ENCODE measurements at regions not wholly inside any gene's neighbourhood (a gene's known extent, or its start where the extent isn't known, plus 50 kb on each side); places are given as distances from the start of the nearest gene placed in this dataset.

DNA sequence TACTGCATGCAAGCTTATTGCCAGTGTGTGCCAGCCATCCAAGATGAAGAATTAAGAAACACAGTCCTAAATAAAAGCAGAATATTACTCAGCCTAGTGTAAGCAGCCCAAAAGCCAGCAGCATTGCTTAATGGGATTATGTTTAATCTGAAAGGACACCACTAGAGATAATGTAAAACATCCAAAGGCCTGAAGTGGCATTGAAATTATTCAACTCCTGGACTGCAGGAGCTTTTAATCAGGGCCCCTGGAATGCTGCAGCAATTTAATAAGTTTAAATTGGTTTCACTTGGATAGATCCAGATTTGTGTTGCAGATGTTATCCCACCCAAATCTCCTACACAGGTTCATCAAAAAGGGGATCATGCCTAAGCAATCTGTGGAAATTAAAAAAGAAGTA lies 193.0 kb downstream of the C12orf50 start:
- no peak for DNase-seq (ENCODE audit: low spot score)

DNA sequence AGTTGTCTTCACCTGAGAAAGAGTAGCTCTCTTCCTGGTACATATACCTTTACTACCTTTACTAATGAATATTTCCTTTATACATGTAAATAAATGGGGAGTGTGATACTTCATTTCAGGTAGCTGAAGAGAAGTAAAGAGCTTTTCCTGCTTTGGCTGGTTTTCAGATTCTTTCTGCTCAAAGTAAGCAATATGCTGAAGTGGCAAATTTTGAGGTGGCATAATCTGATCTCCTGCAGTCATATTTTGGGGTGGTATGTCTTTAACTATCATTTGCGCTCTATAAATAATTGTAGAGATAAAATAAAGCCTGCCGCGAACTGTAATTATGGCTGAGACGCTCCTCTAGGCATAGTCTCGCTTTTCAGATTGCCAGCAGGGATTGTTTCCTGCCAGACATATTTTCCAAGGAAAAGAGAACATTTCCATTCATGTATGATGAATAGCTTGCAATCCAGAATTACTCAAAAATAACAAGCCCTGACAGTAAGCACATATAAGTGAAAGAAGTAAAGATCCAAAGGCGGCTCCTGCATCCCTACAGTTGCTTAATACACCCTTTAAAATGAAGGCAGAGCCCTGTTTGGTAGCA lies 200.7 kb downstream of the C12orf50 start:
- DNase-seq (ENCODE audit: low spot score) = no peak

DNA sequence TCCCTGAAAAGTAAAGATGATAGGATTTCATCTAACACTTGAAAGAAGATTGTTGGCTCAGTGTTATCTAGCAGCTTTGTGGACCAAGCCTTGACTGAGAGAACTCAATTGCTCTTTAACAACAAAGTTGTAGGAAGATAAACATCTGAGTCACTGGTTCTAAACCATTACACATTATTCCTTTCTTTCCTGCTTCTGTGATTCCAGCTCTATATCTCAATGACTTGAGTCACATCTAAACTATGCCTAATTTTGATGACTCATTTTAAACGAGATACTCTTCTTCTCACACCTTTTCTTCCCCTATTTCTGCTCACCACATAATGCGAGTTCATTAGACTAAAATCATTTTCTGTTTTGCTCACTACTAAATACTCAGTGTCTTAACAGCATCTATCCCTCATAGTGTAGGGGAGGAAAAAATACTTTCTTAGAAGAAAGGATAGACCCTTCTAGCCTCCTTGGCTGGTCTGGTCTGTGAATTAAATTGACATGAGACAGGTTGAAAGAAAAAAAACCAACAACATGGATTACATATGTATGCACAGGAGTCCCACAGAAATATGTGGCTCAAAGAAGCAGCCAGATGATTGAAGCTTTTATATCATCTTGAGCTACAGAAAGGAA lies 201.4 kb downstream of the C12orf50 start:
- no peak for DNase-seq (ENCODE audit: low spot score)

DNA sequence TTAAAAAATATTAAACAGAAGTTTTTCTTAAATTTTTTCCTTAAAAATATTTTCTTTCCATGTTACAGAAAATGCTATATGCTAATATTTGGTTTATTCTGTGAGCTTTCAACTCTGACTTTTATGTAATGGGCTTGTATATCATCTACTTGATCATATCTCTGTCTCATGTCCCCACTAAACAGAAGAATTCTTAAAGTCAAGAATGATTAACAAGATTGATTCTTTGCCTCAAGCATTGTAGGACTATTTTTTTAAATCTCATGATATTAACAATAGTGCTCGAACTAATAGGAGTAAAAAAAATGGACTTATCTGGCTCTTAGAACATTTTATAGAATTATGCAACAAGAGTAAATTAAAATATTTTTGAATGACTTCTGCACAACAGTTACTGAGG lies 206.3 kb downstream of the C12orf50 start:
- DNase-seq (ENCODE audit: low spot score) = no peak

DNA sequence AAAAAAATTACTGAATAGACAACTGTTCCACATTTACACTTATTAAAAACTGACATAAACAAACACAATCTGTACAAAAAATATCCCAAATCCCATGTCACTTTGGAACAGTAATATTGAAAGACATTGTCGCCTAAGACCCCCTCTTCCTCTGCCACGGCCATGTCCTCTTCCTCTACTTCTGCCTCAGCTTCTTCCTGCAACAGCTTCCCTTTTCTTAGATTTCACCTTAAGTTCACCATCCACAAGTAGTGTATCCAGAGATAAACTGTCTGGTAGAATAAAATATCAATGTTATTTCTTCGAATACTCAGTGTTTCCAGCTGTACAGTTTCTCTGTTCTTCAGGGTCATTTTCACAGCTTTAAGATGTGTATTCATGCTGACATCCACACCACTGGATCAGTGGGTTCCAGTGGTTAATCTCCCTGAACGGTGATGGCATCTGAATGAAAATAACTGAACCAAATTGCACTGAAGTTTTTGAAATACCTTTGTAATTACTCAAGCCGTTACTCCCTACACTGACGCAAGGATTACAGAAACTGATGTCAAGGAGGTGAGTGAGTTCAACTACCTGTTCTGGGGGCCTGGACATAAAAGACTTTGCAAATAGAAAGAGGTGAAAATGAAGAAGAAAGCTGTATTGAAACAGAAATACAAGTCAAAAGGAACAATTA lies 208.5 kb downstream of the C12orf50 start:
- no peak for DNase-seq (ENCODE audit: low spot score)

DNA sequence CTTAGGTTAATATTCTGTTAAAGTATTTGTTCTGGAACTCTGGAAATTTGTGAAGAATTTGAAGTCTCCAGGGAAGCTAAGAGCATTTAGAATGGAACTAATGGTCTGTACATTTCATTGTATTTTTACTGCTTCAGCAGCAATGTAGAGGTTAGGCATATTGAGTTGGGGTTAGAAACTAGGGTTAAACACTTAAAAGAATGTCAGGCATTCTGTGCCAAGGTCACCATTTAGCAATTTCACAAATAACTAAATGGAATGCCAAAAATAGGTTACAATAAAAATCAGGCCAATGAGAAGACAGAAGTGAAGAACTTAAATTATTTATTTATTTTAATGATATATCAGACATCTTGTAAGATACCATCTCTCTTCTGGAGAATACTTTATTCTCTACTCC lies 210.8 kb downstream of the C12orf50 start:
- no peak for DNase-seq (ENCODE audit: low spot score)

DNA sequence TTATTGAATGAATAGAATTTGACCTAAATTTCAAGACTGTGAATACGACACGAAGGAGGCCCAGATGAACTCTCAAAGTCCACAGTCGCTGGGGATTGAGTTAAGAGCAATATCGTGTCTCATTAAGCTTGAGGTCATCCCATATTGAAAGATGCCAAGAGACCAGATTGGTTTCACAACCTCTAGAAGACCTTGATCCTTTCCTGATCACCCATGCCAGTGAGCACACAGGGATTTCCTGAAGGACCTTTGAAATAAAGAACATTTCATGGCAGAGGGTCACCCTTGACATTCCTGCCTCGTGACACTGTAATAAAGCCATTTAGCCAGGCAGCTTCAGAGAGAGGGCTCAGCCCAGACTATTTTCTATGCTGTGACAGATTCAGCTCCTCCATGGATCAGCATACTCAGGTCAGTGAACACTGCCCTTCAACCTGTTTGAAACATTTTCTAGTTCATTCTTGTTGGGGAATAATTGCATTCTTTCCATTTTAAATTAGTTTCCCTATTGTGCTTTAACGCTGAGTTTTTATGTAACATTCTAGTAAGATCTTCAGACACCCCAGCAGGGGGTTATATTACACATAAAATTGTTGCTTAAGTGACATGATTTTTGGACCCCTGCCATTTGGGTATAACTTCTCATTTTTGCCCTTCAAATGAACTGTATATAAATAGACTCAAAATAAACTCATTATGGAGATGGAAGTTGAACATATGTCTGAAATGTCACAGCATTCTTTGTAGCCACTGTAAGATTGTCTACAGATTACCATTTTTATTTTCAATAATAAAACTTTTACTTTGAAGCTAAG lies 213.2 kb downstream of the C12orf50 start:
- no peak for DNase-seq (ENCODE audit: low spot score)

DNA sequence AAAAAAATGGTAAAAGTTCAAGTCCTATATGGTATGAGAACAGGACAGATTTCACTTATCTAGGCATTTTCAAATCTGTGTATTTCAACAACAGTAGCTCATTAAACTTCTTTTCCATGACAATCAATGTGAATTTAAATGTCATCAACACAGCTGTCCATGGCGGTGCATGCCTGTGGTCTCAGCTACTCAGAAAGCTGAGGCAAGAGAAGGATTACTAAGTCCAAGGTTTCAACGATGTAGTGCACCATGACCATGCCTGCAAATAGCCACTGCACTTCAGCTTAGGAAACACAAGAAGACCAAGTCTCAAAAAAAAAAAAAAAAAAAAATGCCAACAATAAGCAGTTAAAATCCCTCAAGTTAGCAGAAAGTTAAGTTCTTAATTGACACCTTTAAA lies 214.6 kb downstream of the C12orf50 start:
- DNase-seq (ENCODE audit: low spot score) = no peak

DNA sequence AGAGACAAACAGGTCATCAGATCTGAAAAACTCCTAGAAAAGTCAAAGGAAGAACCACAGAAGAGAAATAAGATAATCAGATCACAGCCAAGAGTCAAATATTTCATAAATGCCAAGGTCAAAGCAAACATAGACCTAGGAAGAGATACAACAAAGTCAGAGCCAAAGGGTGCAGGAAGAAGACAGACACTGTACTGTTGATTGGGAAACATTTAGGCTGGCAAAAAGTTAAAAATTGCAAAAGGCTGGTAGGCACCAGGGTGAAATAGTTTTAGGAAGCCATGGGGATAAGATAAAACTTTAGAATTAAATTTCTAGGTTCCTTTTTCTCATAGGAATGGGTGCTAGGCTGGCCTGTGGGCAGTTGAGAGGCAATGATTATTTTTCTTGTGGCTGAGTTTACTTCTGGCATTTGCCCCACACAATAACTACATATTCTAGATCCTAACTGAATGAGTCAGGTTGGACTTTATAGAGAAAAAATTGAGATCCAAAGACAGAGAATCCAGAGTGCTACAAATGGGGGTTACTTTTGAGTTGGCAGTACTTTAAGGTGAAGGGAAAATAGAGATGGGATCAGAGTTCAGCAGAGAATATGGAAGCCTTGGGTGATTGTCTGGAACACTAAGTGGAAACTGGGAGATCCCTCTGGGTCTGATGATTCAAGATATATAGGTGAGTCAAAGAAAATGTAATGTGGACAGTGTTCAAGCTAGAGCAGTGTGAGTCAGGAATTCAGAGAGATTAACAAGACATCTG lies 215.5 kb downstream of the C12orf50 start:
- DNase-seq (ENCODE audit: low spot score) = no peak

DNA sequence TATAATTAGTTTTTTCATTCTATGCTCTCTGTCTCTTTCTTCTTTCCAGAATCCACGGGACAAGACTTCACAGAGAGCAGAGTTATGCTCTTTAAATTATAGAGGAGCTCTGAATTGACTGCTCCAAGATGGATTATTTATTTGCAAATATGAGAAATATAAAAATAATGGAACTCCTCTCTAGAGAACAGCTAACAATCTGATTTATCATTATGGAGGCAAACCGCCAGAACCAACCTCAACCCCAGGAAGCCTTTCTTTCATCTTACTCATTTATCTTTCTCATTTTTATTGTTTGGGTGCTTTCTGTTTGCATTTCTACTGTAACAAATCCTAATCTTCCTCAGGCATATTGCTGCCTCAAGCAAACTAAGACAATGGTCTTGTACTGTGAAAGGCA lies 216.5 kb downstream of the C12orf50 start:
- DNase-seq (ENCODE audit: low spot score) = no peak

DNA sequence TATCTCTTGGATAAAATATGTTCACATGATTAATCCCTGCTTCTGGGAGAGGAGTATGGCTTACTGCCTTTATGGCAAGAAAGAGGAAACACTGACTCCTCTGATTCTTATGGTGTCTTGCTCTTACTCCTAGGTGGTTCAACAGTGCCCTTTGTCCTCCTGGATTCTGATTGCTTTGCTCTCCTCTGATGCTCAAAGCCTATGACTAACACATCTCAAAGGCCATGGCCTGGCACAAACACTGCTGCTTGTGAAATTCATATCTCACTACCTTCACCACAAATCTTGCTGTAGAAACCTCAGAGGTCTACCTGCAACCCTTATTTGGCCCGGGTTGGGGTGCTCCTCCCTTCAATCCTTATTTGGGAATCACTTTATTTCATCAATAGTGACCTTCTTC lies 217.2 kb downstream of the C12orf50 start:
- DNase-seq (ENCODE audit: low spot score) = no peak

DNA sequence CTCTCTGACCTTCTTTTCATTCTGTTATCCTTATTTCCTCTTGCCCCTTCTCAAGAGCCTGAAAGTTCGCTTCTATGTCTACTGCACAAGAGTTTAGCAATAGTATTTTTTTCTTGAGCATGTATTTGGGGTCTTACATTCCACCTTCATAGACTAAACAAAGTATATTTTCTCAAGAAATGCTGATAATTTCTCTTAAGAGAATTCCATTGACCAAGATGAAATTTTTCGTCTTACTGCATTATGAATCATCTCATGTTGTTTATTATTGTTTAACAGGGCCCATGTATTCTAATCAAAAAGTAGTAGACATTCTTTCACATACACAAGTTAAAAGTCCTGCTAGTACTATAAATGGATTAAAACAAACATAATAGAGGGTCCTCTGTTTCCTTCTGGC lies 219.3 kb downstream of the C12orf50 start:
- no peak for DNase-seq (ENCODE audit: low spot score)

DNA sequence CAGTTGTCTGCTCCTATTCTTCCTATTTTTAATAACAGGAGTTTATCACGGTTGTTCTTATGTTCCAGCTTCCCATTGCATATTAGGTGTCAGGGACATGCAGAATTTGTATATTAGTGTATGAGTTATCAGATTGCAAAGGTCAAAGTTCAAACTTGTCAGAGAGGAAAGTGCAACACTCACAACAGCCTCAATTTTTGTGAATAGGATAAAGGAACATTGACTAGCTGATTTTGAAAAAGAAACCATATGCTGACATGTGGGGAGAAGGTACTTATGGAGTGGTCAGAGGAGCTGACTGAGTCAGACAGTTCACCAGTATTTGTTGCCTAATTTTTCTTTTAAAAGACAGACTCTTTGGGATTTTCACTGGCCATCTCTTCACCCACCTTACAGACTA lies 222.1 kb downstream of the C12orf50 start:
- DNase-seq (ENCODE audit: low spot score) = no peak

DNA sequence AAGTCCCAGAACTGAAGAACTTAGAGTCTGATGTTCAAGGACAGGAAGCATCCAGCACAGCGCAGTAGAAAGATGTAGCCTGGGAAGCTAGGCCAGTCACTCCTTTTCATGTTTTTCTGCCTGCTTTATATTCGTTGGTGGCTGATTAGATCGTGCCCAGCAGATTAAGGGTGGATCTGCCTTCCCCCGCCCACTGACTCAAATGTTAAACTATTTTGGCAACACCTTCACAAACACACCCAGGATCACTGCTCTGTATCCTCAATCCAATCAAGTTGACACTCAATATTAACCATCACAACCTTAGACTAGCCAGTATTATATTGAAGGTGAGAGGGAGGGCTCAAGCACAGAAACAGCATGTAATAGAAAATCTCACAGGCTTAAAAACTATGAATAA lies 222.9 kb downstream of the C12orf50 start:
- DNase-seq (ENCODE audit: low spot score) = no peak

DNA sequence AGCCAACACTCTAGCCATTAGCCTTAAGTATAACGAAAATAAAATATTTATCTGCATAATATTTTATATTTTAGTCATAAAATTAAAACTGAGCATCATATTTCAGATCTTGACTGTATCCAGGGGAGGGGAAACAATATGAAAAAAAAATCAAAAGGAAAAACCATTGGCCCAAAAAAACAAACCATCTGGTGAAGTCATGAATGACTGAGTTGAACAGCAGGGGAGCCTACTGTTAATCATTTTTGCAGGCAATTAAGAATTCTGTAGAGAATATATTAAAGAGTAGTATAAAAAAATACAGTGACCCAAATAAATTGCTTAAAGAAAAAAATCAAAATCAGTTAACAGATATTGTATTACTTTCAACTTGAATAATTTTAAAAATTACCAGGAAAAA lies 224.8 kb downstream of the C12orf50 start:
- no peak for DNase-seq (ENCODE audit: low spot score)

DNA sequence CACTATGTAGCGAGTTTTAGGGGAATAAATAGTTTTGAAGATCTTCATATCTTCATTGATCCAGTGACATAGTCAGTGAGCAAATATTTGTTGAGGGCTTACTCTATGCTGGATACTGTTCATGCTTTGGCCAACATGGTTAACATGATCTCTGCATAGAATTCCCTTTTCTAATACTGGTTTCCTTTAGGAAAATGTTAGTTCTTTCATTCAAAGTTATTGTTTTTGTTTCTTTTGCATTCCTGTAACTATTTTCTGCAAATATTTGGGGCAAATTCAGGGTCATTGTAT lies 226.5 kb downstream of the C12orf50 start:
- no peak for DNase-seq (ENCODE audit: low spot score)

DNA sequence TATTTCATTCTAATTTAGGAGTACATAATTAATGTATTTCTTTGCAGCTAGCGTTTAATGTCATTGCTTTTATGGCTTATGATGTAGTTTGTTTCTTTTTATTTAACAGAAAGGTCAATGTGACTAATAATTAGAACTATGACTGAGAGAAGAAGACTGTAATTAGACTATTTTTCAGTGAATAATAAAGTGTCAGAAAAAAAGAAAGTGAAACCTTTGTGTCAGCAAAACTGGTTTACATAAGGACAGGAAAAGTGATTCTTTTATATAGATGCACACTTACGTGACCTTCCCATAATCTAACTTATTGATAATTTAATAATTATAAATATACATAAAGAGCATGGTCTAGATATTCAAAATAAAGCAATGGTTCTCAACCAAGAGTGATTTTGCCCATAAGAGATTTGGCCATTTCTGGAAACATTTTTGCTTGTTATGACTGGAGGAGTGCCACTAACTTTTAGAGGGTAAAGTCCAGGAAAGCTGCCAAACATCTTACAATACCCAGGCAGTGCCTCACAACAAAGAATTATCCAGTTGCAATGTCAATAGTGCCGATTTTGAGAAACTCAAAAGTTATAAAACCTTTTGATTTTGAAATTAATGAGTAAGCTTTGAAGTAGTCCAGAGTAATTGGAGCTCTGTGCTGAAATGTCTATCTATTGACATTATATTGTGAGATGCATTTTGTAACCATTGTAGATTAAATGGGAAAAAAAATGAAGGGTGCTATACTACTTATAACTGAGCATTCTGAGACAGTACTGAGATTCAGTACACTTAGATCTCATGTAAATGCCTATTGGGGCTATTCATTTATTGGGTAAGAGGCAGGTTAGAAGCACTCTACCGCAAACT lies 227.1 kb downstream of the C12orf50 start:
- peak; percentile 3 for DNase-seq (ENCODE audit: low spot score)

DNA sequence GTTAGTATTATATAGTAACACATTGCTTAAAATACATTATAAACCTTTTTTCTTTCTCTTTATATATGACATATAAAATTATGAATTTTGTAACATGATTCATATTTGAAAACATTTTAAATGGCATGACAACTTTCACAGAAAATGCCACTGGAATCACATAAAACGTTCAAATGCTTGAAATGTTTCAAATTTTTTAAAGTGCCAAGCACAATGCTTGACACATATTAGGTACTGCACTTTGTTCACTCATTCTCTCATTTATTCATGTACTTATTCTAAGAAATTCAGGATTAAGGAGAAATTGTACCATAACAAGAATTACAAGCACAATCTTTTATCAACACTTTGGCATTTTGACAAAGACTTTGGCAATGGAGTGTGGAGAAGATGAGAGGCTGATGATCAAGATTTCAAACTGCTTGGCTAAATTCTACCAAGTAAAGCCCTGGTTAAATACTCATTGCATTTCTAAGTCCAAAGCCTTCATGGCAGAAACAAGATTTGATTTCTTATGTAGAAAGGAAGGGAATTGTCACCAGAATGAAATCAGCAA lies 232.2 kb downstream of the C12orf50 start:
- no peak for DNase-seq (ENCODE audit: low spot score)

DNA sequence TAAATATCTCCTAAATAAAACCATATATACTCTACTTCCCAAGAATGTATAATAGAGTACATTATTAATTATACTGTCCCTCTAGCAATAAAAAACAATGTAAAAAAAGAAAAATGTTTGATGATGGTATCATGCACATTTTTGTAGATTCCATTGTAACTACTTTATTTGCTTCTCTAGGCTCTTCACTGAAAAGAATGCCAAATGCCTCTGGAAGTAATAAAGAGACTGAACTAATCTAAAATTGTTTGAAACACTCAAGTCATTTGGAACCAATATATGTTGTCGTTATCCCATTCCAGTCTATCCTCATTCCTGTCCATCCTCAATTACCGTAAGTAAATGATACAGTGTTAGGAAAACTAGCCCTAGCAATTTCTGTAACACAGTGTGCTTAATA lies 233.6 kb downstream of the C12orf50 start:
- DNase-seq (ENCODE audit: low spot score) = no peak

DNA sequence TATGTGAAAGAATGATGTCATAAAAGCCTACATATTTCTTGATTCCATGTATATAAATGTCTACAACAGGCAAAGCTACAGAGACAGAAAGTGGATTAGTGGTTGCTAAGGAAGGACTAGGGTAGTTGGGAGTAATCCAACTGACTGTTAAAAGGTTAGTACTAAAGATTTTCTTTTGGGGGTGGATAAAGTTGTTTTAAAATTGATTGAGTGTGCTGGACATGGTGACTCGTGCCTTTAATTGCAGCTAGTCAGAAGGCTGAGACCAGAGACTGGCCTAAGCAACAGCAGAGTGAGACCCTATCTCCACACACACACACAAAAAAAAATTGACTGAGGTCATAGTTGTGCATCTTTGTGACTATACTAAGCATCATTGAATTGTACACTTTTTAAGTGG lies 234.3 kb downstream of the C12orf50 start:
- DNase-seq (ENCODE audit: low spot score) = no peak

DNA sequence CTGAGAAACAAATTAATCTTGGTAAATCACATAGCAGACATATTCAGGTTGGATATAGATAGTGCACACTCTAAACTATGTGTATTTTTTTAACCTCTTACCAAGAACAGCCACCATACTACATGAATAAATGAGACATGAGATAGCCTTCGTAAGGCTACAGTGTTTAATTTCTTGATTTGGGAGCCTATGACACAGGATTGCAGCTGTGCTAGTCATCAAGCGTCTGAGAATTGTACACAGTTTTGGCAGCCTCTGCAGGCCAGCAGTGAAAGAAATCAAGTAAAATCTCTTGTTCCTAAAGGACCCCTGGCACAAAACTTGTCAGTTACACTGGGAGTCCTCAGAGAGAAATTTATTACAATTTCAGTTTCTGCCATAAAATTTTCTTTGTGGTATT lies 236.1 kb downstream of the C12orf50 start:
- DNase-seq (ENCODE audit: low spot score) = no peak

All from globus pallidus (tissue), 1 donor.